NCI-H82 treated with DMSO at 0.1 percent for 48 hours (cell line): ENCODE measurements at regions not wholly inside any gene's neighbourhood (a gene's known extent, or its start where the extent isn't known, plus 50 kb on each side); places are given as distances from the start of the nearest gene placed in this dataset.

Source experiments
- DNase-seq: peaks from one replicate; lab custom pipeline; 2025; ENCODE audit not compliant: unreplicated experiment; lab: John Stamatoyannopoulos, UW

GRCh38 chr3:147046916-147047315 lies 359.4 kb downstream of the ZIC4 start:
- no peak for DNase-seq

- no peak for DNase-seq
These were observed 367.9 kb downstream of the ZIC4 start for GRCh38 chr3:147038481-147038880.

- DNase-seq = no peak
These were observed 372.0 kb downstream of the ZIC4 start for GRCh38 chr3:147034359-147034758.

DNA sequence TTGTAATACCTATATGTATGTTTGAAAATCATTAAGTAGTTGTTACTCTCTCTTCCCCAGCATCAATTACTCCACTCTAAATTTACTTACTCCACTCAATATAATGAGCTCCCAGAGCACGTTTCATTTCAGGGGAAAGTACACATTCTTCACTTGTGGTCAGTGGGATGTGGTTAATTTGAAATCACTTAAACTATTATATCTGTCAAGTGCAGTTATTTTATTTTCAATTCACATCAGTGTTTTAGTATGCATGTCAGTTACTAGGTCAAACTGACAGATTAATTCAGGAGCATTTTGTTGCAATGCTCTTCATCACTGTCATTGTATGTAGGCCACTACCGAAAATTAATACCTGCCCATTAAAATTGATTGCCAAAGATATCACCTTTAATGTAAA lies 376.1 kb downstream of the ZIC4 start:
- DNase-seq = no peak

DNA sequence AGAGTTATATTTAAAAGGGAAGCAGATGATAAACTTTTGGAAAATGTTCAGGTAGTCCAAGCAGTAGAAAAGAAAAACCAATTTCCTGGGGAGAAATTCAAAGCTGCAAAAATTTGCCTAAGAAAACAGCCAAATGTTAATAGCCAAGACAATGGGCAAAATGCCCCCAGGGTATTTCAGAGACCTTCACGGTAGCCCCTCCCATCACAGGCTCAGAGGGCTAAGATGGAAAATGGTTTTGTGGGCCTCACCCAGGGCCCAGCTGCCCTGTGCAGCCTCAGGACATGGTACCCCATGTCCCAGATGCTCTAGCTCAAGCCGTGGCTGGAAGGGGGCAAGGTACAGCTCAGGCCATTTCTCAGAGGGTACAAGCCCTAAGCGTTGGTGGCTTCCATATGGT lies 391.0 kb downstream of the ZIC4 start:
- no peak for DNase-seq

GRCh38 chr3:147008886-147009285 lies 397.5 kb downstream of the ZIC4 start:
- DNase-seq = no peak

- DNase-seq = no peak
These were observed 397.9 kb downstream of the ZIC4 start for GRCh38 chr3:147008458-147008857.

DNA sequence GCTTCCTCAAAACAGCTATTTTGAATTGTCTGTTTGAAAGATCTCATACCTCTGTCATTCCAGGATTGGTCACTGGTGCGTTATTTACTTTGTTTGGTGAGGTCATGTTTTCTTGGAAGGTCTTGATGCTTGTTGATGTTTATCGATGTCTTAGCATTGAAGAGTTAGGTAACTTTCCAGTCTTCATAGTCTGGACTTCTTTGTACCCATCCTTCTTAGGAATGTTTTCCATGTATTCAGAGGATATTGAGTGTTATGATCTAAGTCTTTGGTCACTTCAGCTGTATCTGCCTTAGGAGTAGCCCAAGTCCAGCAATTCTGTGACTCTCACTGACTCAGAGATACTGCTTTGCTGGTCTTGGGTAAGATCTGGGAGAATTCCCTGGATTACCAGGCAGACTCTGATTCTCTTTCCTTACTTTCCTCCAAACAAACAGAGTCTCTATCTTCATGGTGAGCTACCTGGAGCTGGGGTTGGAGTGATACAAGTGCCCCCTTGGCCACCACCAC lies 398.6 kb downstream of the ZIC4 start:
- no peak for DNase-seq

DNA sequence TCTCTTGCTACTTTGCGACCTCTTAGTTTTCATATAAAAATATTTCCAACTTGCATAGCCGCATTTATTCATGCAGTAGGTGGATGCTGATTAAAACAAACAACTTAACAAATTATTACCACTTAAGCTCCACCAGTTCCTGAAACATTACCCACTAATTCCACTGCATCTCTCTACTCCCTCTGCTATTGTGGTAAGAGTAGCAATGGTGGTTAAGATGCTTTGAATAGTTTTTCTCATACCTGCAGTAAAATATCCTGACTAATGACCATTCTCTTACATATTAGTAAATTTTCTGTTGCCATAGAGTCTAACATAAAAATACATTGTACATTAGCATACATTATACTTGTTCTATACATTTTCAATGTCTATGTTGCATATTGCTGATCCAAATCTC lies 397.6 kb upstream of the PLSCR5 start:
- no peak for DNase-seq

DNA sequence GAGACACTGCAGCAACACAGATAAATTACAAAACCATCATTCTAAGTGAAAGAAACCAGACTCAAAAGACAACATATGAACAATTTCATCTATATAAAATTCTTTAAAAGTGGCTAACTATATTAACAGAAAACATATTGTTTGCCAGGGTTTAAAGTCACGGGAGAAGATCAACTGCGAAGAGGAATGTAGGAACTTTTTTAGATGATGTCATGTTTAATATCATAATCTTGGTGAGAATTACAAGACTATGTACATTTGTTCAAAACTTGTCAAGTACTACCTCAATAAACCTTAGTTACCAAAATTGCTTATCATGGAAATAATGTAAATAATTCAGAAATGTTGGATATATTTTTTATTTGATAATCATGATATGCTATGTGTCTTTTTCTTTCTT lies 395.1 kb upstream of the PLSCR5 start:
- DNase-seq = no peak

GRCh38 chr3:146991907-146992306 lies 386.8 kb upstream of the PLSCR5 start:
- no peak for DNase-seq

- DNase-seq = no peak
These were observed 370.3 kb upstream of the PLSCR5 start for GRCh38 chr3:146975476-146975875.

DNA sequence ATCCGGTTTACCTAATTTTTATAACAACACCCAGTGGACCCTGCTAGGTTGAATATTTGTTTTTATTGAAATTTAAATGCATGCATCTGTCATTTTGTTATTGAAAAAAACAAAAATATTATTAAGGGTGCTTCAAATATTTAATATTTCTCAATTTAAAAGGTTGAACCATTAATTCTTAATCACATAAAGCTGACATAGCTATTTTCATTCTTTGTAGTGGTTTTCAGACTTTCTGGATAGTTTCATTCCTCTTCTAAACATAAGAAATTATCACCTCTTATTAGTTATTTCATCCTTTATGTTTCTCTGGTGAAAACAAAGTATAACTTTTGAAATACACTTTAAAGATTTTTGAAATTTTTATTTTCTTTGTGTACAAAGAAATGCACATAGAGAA lies 369.9 kb upstream of the PLSCR5 start:
- no peak for DNase-seq

GRCh38 chr3:146974001-146974400 lies 368.9 kb upstream of the PLSCR5 start:
- DNase-seq = peak; percentile 66

GRCh38 chr3:146972726-146973125 lies 367.6 kb upstream of the PLSCR5 start:
- no peak for DNase-seq

- no peak for DNase-seq
These were observed 365.1 kb upstream of the PLSCR5 start for GRCh38 chr3:146970236-146970635.

DNA sequence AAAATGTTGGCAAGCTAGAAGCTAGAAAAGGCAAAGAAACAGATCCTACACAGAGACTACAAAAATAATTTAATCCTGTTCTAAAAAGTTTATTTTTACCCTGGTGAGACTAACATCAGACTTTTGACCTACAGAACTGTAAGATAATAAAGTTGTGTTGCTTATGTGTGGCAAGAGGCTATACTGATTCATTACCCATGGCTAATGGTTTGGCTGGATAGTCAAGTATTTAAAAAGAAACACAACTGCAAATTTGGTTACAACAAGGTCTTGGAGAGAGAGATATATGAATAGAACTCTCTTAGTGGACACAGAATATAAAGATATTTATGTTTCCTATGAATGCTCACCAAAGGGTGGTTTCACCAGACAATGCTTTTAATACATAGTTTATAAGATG lies 364.2 kb upstream of the PLSCR5 start:
- DNase-seq = no peak

DNA sequence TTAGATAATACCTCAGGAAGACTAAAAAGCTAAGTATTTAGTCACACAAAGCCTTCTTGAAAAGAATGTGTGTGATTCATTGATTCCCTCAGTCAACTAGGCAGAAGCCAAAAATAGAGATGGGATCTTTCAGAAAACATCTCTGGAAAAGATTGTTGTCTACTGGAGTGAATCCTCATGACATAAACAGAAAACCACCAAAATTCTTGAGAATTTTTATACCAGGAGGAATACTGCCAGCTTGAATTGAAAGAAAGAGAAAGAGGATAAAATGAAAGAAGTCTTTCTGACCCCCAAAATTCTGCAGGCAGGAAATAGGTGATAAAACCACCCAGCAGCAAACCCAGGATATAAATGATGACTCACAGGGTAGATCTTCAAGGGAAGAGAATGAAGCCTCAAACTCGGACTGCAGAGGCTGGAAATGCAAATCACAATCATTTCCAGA lies 363.1 kb upstream of the PLSCR5 start:
- DNase-seq = no peak

DNA sequence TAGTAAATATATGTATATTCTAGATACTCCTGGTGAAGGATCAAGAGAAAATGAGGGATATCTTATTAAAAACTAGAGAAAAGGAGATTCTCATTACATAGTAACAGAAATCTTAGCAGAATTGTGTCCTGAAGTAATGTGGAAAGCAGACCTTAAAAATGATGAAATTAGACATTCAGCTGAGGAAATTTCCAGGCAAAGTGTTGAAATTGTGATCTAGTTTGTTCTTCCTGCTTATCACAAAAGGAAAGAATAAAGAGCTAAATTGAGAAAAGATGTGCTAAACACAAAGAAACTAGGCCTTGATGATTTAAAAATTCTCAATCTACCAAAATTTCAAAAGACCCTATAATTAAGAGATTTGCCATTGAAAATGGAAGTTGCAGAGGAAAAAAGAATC lies 362.6 kb upstream of the PLSCR5 start:
- no peak for DNase-seq

GRCh38 chr3:146966124-146966523 lies 361.0 kb upstream of the PLSCR5 start:
- no peak for DNase-seq

GRCh38 chr3:146953511-146953981 lies 348.4 kb upstream of the PLSCR5 start:
- DNase-seq = no peak

DNA sequence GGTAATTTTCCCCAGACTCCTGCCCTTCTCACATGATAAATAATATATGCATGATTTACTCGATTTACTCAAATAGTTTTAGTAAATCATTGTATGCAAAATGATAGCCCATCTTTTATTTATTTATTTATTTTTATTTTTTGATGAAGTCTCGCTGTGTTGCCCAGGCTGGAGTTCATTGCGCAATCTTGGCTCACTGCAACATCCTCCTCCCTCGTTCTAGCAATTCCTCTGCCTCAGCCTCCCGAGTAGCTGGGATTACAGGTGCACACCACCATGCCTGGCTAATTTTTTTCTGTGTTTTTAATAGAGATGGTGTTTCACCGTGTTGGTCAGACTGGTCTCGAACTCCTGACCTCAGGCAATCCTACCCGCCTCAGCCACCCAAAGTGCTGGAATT lies 343.8 kb upstream of the PLSCR5 start:
- no peak for DNase-seq

- DNase-seq = no peak
These were observed 343.0 kb upstream of the PLSCR5 start for GRCh38 chr3:146948186-146948585.

GRCh38 chr3:146929696-146930095 lies 324.6 kb upstream of the PLSCR5 start:
- DNase-seq = no peak
